MM.1S (cell line): ENCODE measurements at regions not wholly inside any gene's neighbourhood (a gene's known extent, or its start where the extent isn't known, plus 50 kb on each side); places are given as distances from the start of the nearest gene placed in this dataset.

Experiments used
- CTCF ChIP-seq: fragments of 300-600 bp; sonication (generic); IDR thresholded peaks from 2 replicates; pipeline ENCODE4 v1.5.1; 2016; ENCODE audit warnings: antibody characterized with exemption, low read length, mixed read lengths
- EZH2 ChIP-seq: fragments of 300-600 bp; sonication (generic); optimal IDR thresholded peaks from 2 replicates; pipeline ENCODE3; 2017; ENCODE audit warnings: low read depth, mild to moderate bottlenecking, antibody characterized with exemption, low read length, mixed read lengths

GRCh38 chr20:48419173-48419572, 408.6 kb downstream of the PREX1 start:
- no peak for TF ChIP-seq CTCF
- TF ChIP-seq EZH2, result no peak
